LNCaP clone FGC (cell line): ENCODE measurements at regions not wholly inside any gene's neighbourhood (a gene's known extent, or its start where the extent isn't known, plus 50 kb on each side); places are given as distances from the start of the nearest gene placed in this dataset.

Source experiments
- DNase-seq: peaks from one replicate; pipeline ENCODE4 v3.0.0-alpha.2; 2011; ENCODE audit warnings: low read depth
- H3K4me3 ChIP-seq: 2 replicates; pipeline ENCODE4 v1.5.1; 2011; ENCODE audit warnings: mild to moderate bottlenecking, low read depth, low read length, control low read depth
- CTCF ChIP-seq: IDR thresholded peaks from 2 replicates; pipeline ENCODE4 v1.5.1; 2012; ENCODE audit warnings: mild to moderate bottlenecking; ENCODE audit not compliant: control insufficient read depth, insufficient read depth; ENCODE audit errors: extremely low read depth

DNA sequence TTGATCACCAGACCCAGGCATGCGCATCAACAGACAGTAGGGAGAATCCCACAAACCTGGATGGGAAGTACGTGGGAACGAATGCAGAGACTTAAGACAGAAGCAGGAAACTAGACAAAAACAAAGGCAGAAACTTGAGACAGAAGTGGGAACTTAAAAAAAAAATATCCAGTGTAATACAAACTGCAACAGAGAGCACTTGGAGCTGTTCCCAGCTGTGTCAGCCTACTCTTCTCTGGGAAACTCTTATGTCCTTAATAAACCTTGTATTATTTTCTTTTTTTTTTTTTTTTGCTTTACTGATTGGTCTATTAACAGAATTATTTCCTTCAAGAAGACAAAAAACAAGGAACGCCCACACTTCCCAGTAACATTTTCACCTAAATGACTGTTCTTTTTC is 1818.1 kb upstream of the RAG2 start:
- no peak for DNase-seq
- no peak for TF ChIP-seq CTCF
- no peak overlapping the region for H3K4me3 ChIP-seq

- no peak for TF ChIP-seq CTCF
- DNase-seq, result no peak
- no peak overlapping the region for H3K4me3 ChIP-seq
These were observed 1813.1 kb upstream of the RAG2 start for GRCh38 chr11:38411149-38411548.

DNA sequence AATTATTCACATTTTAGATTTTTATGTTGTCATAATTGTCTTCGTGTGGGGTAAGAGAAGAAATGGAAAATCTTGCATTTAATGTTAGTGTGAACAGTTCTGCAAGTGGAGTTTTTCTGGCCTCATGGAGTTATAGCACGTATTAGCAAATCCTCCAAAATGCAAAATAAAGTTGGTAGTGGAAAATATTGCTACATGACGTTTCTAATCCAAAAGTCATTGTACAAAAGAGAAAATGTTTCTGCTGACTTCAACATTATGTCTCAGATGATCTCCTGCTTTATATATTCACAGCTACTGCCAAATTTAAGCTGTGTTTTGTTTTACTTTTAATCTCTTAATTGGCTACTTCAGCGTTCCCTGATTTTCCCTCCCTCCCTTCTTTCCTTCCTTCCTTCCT is 1804.0 kb upstream of the RAG2 start:
- no peak overlapping the region for H3K4me3 ChIP-seq
- DNase-seq, result no peak
- no peak for TF ChIP-seq CTCF

DNA sequence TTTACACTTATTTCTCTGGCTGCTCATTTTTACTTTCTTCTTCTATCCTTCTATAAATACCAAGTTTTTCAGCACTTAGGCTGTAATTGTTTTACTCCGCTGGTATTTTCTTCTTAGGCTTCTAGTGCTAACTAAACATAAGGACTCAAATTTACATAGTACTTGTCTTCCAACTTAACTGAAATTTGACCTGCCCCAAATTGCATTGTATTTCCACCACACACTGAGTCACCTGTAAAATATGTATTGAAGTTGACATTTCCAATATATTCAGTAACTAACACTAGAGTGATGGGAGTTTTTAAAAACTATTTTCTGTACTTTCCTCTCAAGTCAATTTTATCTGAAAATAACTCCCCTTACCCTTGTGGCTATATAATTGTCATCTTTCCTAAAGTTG is 1794.1 kb upstream of the RAG2 start:
- no peak for TF ChIP-seq CTCF
- no peak overlapping the region for H3K4me3 ChIP-seq
- no peak for DNase-seq

- DNase-seq, result peak; percentile 0
- TF ChIP-seq CTCF, result no peak
- H3K4me3 ChIP-seq, result no peak overlapping the region
These were observed 1786.5 kb upstream of the RAG2 start for GRCh38 chr11:38384568-38384967.

DNA sequence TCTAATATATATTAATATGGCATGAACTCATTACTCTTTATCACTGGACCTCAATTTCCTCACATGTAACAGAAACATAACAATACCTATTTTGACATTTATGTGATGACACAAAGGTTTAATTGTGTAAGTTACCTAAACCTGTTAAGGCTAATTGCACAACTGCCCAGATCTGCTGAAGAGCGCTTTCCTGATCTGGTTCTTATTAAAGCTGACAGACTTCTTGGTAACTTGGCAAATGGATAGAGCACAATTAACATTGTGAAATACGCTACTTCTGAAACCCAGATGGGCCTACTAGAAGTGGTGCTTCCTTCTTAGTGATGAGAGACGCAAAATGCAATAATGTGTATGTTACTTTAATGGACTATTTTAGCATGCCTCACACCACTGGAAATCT is 1767.2 kb upstream of the RAG2 start:
- no peak overlapping the region for H3K4me3 ChIP-seq
- DNase-seq, result no peak
- no peak for TF ChIP-seq CTCF

DNA sequence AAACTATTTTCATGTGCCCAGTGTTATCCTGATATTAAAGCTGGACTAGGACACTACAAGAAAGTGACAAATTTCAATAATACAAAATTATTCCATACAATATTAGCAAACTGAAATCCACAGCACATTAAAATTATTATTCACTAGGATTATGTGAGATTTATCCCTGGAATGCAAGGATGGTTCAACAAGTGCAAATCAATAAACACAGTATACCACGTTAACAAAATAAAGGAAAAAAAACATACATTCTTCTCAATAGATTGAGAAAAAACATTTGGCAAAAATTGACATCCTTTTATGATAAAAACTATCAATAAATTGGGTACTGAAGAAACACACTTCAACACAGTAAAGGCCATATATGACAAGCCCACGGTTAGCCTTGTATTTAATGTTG is 1758.2 kb upstream of the RAG2 start:
- no peak for DNase-seq
- no peak for TF ChIP-seq CTCF
- no peak overlapping the region for H3K4me3 ChIP-seq
